Erythroblast (primary cell): ENCODE measurements at regions not wholly inside any gene's neighbourhood (a gene's known extent, or its start where the extent isn't known, plus 50 kb on each side); places are given as distances from the start of the nearest gene placed in this dataset.

Experiments used
- GATA1 ChIP-seq: IDR thresholded peaks from 2 replicates; pipeline ENCODE4 v1.6.1; 2011; ENCODE audit warnings: low read depth, mild to moderate bottlenecking, control low read depth, low read length, moderate library complexity
- POLR2A ChIP-seq: IDR thresholded peaks from 2 replicates; pipeline ENCODE4 v1.6.1; 2011; ENCODE audit warnings: mild to moderate bottlenecking, low read length

- TF ChIP-seq POLR2A (no peak), GATA1 (no peak)
Measured at GRCh38 chr1:116279715-116280114, 93.3 kb upstream of the ATP1A1 start.
